ENCODE measurements at regions not wholly inside any gene's neighbourhood (a gene's known extent, or its start where the extent isn't known, plus 50 kb on each side); places are given as distances from the start of the nearest gene placed in this dataset.

- no peaks in the 10 kb centered on the region for H3K79me2 ChIP-seq (ENCODE audit: insufficient read depth)
- TF ChIP-seq TAF1 (IDR thresholded peaks at IDR 0.05; ENCODE audit: borderline replicate concordance, low read depth, low read length) (no peak), FOXJ3 (CRISPR knock-in tag; IDR thresholded peaks at IDR 0.05) (no peak), REST (IDR thresholded peaks at IDR 0.05; ENCODE audit: low read depth, low read length) (no peak), NFIC (IDR thresholded peaks at IDR 0.05; ENCODE audit: borderline replicate concordance) (no peak), SIN3A (IDR thresholded peaks at IDR 0.05; ENCODE audit: borderline replicate concordance, low read depth, low read length) (no peak), FOXM1 (IDR thresholded peaks at IDR 0.05; ENCODE audit: low read depth) (no peak), YY1 (IDR thresholded peaks at IDR 0.05; ENCODE audit: low read depth) (no peak), CHD2 (IDR thresholded peaks at IDR 0.05; ENCODE audit: low read length, partially characterized antibody) (no peak), RXRA (IDR thresholded peaks at IDR 0.05; ENCODE audit: borderline replicate concordance, low read depth) (no peak), RFX5 (IDR thresholded peaks at IDR 0.05; ENCODE audit: low read length) (no peak), CTCF (IDR thresholded peaks at IDR 0.05) (no peak), FOSL2 (IDR thresholded peaks at IDR 0.05; ENCODE audit: borderline replicate concordance, low read depth) (no peak), NRF1 (IDR thresholded peaks at IDR 0.05; ENCODE audit: low read depth, low read length) (no peak), GATA2 (CRISPR knock-in tag; IDR thresholded peaks at IDR 0.05) (no peak), EP300 (IDR thresholded peaks at IDR 0.05; ENCODE audit: borderline replicate concordance in 1 of 2, low read depth in 1 of 2, low read length in 1 of 2) (no peak), JUND (IDR thresholded peaks at IDR 0.05) (no peak)
- TF ChIP-seq, protein P1, sequence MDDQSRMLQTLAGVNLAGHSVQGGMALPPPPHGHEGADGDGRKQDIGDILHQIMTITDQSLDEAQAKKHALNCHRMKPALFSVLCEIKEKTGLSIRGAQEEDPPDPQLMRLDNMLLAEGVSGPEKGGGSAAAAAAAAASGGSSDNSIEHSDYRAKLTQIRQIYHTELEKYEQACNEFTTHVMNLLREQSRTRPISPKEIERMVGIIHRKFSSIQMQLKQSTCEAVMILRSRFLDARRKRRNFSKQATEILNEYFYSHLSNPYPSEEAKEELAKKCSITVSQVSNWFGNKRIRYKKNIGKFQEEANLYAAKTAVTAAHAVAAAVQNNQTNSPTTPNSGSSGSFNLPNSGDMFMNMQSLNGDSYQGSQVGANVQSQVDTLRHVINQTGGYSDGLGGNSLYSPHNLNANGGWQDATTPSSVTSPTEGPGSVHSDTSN (IDR thresholded peaks at IDR 0.05), result no peak
- TF ChIP-seq, protein P2, sequence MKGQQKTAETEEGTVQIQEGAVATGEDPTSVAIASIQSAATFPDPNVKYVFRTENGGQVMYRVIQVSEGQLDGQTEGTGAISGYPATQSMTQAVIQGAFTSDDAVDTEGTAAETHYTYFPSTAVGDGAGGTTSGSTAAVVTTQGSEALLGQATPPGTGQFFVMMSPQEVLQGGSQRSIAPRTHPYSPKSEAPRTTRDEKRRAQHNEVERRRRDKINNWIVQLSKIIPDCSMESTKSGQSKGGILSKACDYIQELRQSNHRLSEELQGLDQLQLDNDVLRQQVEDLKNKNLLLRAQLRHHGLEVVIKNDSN (IDR thresholded peaks at IDR 0.05; ENCODE audit: borderline replicate concordance, low read depth), result no peak
- ChIA-PET CTCF (interaction anchor here (1.0 kb wide), 1 partner anchor 36 kb away, joined by 3 read pairs; no protein-coding TSS in a partner anchor), POLR2A (no interaction called here)
- peak overlapping the region; percentile 41; the same call in 1 of the 2 replicates for H2AFZ ChIP-seq (ENCODE audit: low read depth)
- H3K27ac ChIP-seq (ENCODE audit: low read depth in 2 of 2, low read length in 1 of 2), result no peak overlapping the region
- H3K27me3 ChIP-seq (ENCODE audit: insufficient read depth), result no peaks in the 10 kb centered on the region
- no peaks in the 10 kb centered on the region for H3K4me1 ChIP-seq (ENCODE audit: control insufficient read depth in 1 of 2, insufficient read depth in 2 of 2, low read depth in 1 of 2, low read length in 1 of 2)
- H3K9me2 ChIP-seq, result no peaks in the 10 kb centered on the region
- no peaks in the 10 kb centered on the region for H3K36me3 ChIP-seq (replicated peaks in 1 of 2; ENCODE audit: control insufficient read depth in 1 of 2, insufficient read depth in 2 of 2, low read length in 1 of 2)
- no peak overlapping the region for H3K9ac ChIP-seq
- H4K20me1 ChIP-seq (ENCODE audit: insufficient read depth), result no peaks in the 10 kb centered on the region
- DNase-seq, result no peak
- no peaks in the 10 kb centered on the region for H3F3A ChIP-seq (replicated peaks; ENCODE audit: insufficient read depth)
- no peak overlapping the region for H3K4me3 ChIP-seq (ENCODE audit: low read depth in 2 of 2, low read length in 1 of 2)
- H3K4me2 ChIP-seq, result no peak overlapping the region
- 15% methylated on average over 4 of the region's 4 CpGs for WGBS (ENCODE audit: low lambda C conversion rate)
- no peaks in the 10 kb centered on the region for H3K9me3 ChIP-seq
Observed at GRCh38 chr20:18904192-18904591, 90.6 kb downstream of the SCP2D1 start.
